Activated naive CD8-positive, alpha-beta T cell treated with anti-CD3 and anti-CD28 coated beads, Interleukin-2, amount 50 U/mL, for 24 hours (primary cell): ENCODE measurements at regions not wholly inside any gene's neighbourhood (a gene's known extent, or its start where the extent isn't known, plus 50 kb on each side); places are given as distances from the start of the nearest gene placed in this dataset.
A peak's percentile ranks its signal among the peaks of the same experiment; 100 is the strongest.

Source experiments
- ATAC-seq: fragments of 150-1000 bp; cut with Tn5 transposase; one replicate; pipeline ENCODE4 v1.10.0; 2021
- DNase-seq: peaks from one replicate; pipeline ENCODE4 v3.0.0; 2021
- H3K27ac Mint-ChIP-seq: one replicate; pipeline ENCODE4 v1.8.0; 2021; ENCODE audit warnings: mild to moderate bottlenecking, mixed read lengths
- H3K27me3 Mint-ChIP-seq: one replicate; pipeline ENCODE4 v1.8.0; 2021; ENCODE audit warnings: mixed read lengths
- H3K36me3 Mint-ChIP-seq: one replicate; pipeline ENCODE4 v1.8.0; 2021; ENCODE audit warnings: low read depth, mixed read lengths
- H3K4me1 Mint-ChIP-seq: one replicate; pipeline ENCODE4 v1.8.0; 2021; ENCODE audit warnings: mixed read lengths
- H3K4me3 Mint-ChIP-seq: one replicate; pipeline ENCODE4 v1.8.0; 2021; ENCODE audit warnings: mild to moderate bottlenecking, moderate library complexity, mixed read lengths
- H3K9me3 Mint-ChIP-seq: one replicate; pipeline ENCODE4 v1.8.0; 2021; ENCODE audit warnings: mixed read lengths

- no peak overlapping the region for H3K4me3 Mint-ChIP-seq
- DNase-seq: no peak
- H3K4me1 Mint-ChIP-seq: peaks cover 36% of the 10 kb centered on the region
- H3K9me3 Mint-ChIP-seq: peaks cover 3% of the 10 kb centered on the region
- peaks cover 2% of the 10 kb centered on the region for H3K27me3 Mint-ChIP-seq
- H3K36me3 Mint-ChIP-seq: no peaks in the 10 kb centered on the region
- ATAC-seq: no peak
- no peak overlapping the region for H3K27ac Mint-ChIP-seq
Measured at GRCh38 chr4:123455360-123455759, 58.8 kb downstream of the SPRY1 start.

- no peaks in the 10 kb centered on the region for H3K9me3 Mint-ChIP-seq
Measured at GRCh38 chr4:123462007-123462406, 65.4 kb downstream of the SPRY1 start.

GRCh38 chr4:123463869-123464268, 67.3 kb downstream of the SPRY1 start:
- H3K4me3 Mint-ChIP-seq: no peak overlapping the region
- H3K27ac Mint-ChIP-seq: no peak overlapping the region
- ATAC-seq: no peak

More at GRCh38 chr4:123462007-123462406, 65.4 kb downstream of the SPRY1 start:
- Mint-ChIP-seq H3K36me3 (no peaks in the 10 kb centered on the region), H3K27ac (no peak overlapping the region), H3K27me3 (no peaks in the 10 kb centered on the region), H3K4me1 (peaks cover 17% of the 10 kb centered on the region), H3K4me3 (no peak overlapping the region)
- DNase-seq: no peak
- no peak for ATAC-seq

GRCh38 chr4:123465416-123465815, 68.8 kb downstream of the SPRY1 start:
- no peaks in the 10 kb centered on the region for H3K36me3 Mint-ChIP-seq
- no peaks in the 10 kb centered on the region for H3K27me3 Mint-ChIP-seq
- peaks cover 27% of the 10 kb centered on the region for H3K4me1 Mint-ChIP-seq
- no peak overlapping the region for H3K4me3 Mint-ChIP-seq
- ATAC-seq (no peak), DNase-seq (no peak)
- H3K27ac Mint-ChIP-seq: no peak overlapping the region
- H3K9me3 Mint-ChIP-seq: peaks cover 5% of the 10 kb centered on the region

More at GRCh38 chr4:123463869-123464268, 67.3 kb downstream of the SPRY1 start:
- Mint-ChIP-seq H3K36me3 (no peaks in the 10 kb centered on the region), H3K27me3 (no peaks in the 10 kb centered on the region), H3K4me1 (peaks cover 21% of the 10 kb centered on the region), H3K9me3 (peaks cover 5% of the 10 kb centered on the region)
- DNase-seq: no peak

GRCh38 chr4:123466080-123466785, 69.6 kb downstream of the SPRY1 start:
- peaks cover 27% of the 10 kb centered on the region for H3K4me1 Mint-ChIP-seq
- no peak for ATAC-seq
- H3K27me3 Mint-ChIP-seq: no peaks in the 10 kb centered on the region
- no peak overlapping the region for H3K4me3 Mint-ChIP-seq
- H3K9me3 Mint-ChIP-seq: peaks cover 5% of the 10 kb centered on the region
- DNase-seq: no peak
- peak overlapping the region; percentile 16 for H3K27ac Mint-ChIP-seq
- no peaks in the 10 kb centered on the region for H3K36me3 Mint-ChIP-seq

- Mint-ChIP-seq H3K9me3 (peaks cover 5% of the 10 kb centered on the region), H3K4me3 (no peak overlapping the region), H3K27me3 (peaks cover 2% of the 10 kb centered on the region), H3K27ac (no peak overlapping the region), H3K36me3 (no peaks in the 10 kb centered on the region), H3K4me1 (peaks cover 26% of the 10 kb centered on the region)
- no peak for ATAC-seq
- DNase-seq: no peak
Measured at GRCh38 chr4:123468479-123469031, 72.0 kb downstream of the SPRY1 start.

GRCh38 chr4:123469245-123469644, 72.7 kb downstream of the SPRY1 start:
- Mint-ChIP-seq H3K4me3 (no peak overlapping the region), H3K27me3 (peaks cover 2% of the 10 kb centered on the region), H3K9me3 (peaks cover 5% of the 10 kb centered on the region), H3K4me1 (peaks cover 20% of the 10 kb centered on the region), H3K27ac (no peak overlapping the region), H3K36me3 (no peaks in the 10 kb centered on the region)
- no peak for DNase-seq
- ATAC-seq: peak; percentile 54

GRCh38 chr4:123469696-123470095, 73.1 kb downstream of the SPRY1 start:
- Mint-ChIP-seq H3K4me1 (peaks cover 20% of the 10 kb centered on the region), H3K4me3 (no peak overlapping the region), H3K27me3 (peaks cover 2% of the 10 kb centered on the region), H3K36me3 (no peaks in the 10 kb centered on the region), H3K27ac (no peak overlapping the region), H3K9me3 (peaks cover 5% of the 10 kb centered on the region)
- ATAC-seq (no peak), DNase-seq (no peak)

GRCh38 chr4:123470640-123471039, 74.0 kb downstream of the SPRY1 start:
- Mint-ChIP-seq H3K27ac (no peak overlapping the region), H3K9me3 (peaks cover 5% of the 10 kb centered on the region), H3K4me3 (no peak overlapping the region), H3K27me3 (peaks cover 2% of the 10 kb centered on the region), H3K4me1 (peaks cover 18% of the 10 kb centered on the region), H3K36me3 (no peaks in the 10 kb centered on the region)
- DNase-seq (no peak), ATAC-seq (no peak)

- ATAC-seq (no peak), DNase-seq (no peak)
- peaks cover 15% of the 10 kb centered on the region for H3K9me3 Mint-ChIP-seq
- H3K27ac Mint-ChIP-seq: no peak overlapping the region
- no peak overlapping the region for H3K4me3 Mint-ChIP-seq
- H3K36me3 Mint-ChIP-seq: no peaks in the 10 kb centered on the region
- peaks cover 18% of the 10 kb centered on the region for H3K4me1 Mint-ChIP-seq
- H3K27me3 Mint-ChIP-seq: peaks cover 2% of the 10 kb centered on the region
Measured at GRCh38 chr4:123471655-123472369, 75.2 kb downstream of the SPRY1 start.

- no peak overlapping the region for H3K4me3 Mint-ChIP-seq
- ATAC-seq: no peak
- peaks cover 2% of the 10 kb centered on the region for H3K27me3 Mint-ChIP-seq
- H3K4me1 Mint-ChIP-seq: peaks cover 37% of the 10 kb centered on the region
- DNase-seq: no peak
- no peaks in the 10 kb centered on the region for H3K36me3 Mint-ChIP-seq
- no peak overlapping the region for H3K27ac Mint-ChIP-seq
- peaks cover 10% of the 10 kb centered on the region for H3K9me3 Mint-ChIP-seq
Measured at GRCh38 chr4:123474817-123475216, 78.2 kb downstream of the SPRY1 start.

GRCh38 chr4:123476089-123476488, 79.5 kb downstream of the SPRY1 start:
- Mint-ChIP-seq H3K36me3 (no peaks in the 10 kb centered on the region), H3K4me3 (no peak overlapping the region), H3K9me3 (peaks cover 10% of the 10 kb centered on the region), H3K27me3 (peaks cover 2% of the 10 kb centered on the region), H3K27ac (no peak overlapping the region), H3K4me1 (peaks cover 44% of the 10 kb centered on the region)
- DNase-seq (no peak), ATAC-seq (no peak)

GRCh38 chr4:123477711-123478209, 81.2 kb downstream of the SPRY1 start:
- Mint-ChIP-seq H3K4me3 (peak overlapping the region; percentile 65), H3K9me3 (peaks cover 10% of the 10 kb centered on the region), H3K4me1 (peaks cover 60% of the 10 kb centered on the region), H3K27me3 (no peaks in the 10 kb centered on the region), H3K27ac (peak overlapping the region; percentile 92), H3K36me3 (no peaks in the 10 kb centered on the region)
- ATAC-seq (peak; percentile 91), DNase-seq (peak; percentile 76)

GRCh38 chr4:123478859-123479345, 82.3 kb downstream of the SPRY1 start:
- Mint-ChIP-seq H3K27me3 (no peaks in the 10 kb centered on the region), H3K27ac (peak overlapping the region; percentile 92), H3K9me3 (peaks cover 10% of the 10 kb centered on the region), H3K4me1 (peaks cover 67% of the 10 kb centered on the region), H3K4me3 (peak overlapping the region; percentile 65), H3K36me3 (no peaks in the 10 kb centered on the region)
- ATAC-seq (no peak), DNase-seq (peak; percentile 34)

GRCh38 chr4:123479944-123480343, 83.3 kb downstream of the SPRY1 start:
- ATAC-seq (no peak), DNase-seq (no peak)
- Mint-ChIP-seq H3K27ac (no peak overlapping the region), H3K36me3 (no peaks in the 10 kb centered on the region), H3K4me3 (no peak overlapping the region), H3K9me3 (peaks cover 10% of the 10 kb centered on the region), H3K4me1 (peaks cover 74% of the 10 kb centered on the region), H3K27me3 (no peaks in the 10 kb centered on the region)
